CD14-positive monocyte (primary cell): ENCODE measurements at regions not wholly inside any gene's neighbourhood (a gene's known extent, or its start where the extent isn't known, plus 50 kb on each side); places are given as distances from the start of the nearest gene placed in this dataset.

Source experiments
- DNase-seq, 3 donors: peaks; one replicate each; pipeline ENCODE4 v3.0.0-alpha.2; 2011 to 2022
- H2AFZ ChIP-seq: 2 replicates; pipeline ENCODE4 v1.6.0; 2012; ENCODE audit warnings: mild to moderate bottlenecking, low read depth, low read length, inconsistent platforms; ENCODE audit not compliant: insufficient read depth, poor library complexity, severe bottlenecking
- H3K27ac ChIP-seq, 2 donors: 1 replicate in 1 of 2; 2 replicates in 1 of 2; pipeline ENCODE4 v1.5.1; 2012 to 2013; ENCODE audit warnings: low read length in 2 of 2, control low read depth in 1 of 2, inconsistent platforms in 1 of 2, low read depth in 1 of 2, mild to moderate bottlenecking in 1 of 2
- H3K27me3 ChIP-seq, 2 donors: one replicate each; pipeline versions ENCODE4 v1.6.0 to v1.6.1; 2011 to 2013; ENCODE audit warnings: low read length in 2 of 2; ENCODE audit not compliant: control insufficient read depth in 2 of 2, insufficient read depth in 2 of 2
- H3K36me3 ChIP-seq, 2 donors: replicated peaks in 1 of 2; 1 replicate in 1 of 2; 2 replicates in 1 of 2; pipeline versions ENCODE4 v1.5.1 to v1.6.1; 2012 to 2013; ENCODE audit warnings: low read length in 2 of 2, control low read depth in 1 of 2, inconsistent platforms in 1 of 2, mild to moderate bottlenecking in 1 of 2; ENCODE audit not compliant: insufficient read depth in 2 of 2, control insufficient read depth in 1 of 2
- H3K4me1 ChIP-seq, 2 donors: 1 replicate in 1 of 2; 2 replicates in 1 of 2; pipeline versions ENCODE4 v1.5.1 to v1.6.1; 2012 to 2013; ENCODE audit warnings: low read length in 2 of 2, control low read depth in 1 of 2, inconsistent platforms in 1 of 2, mild to moderate bottlenecking in 1 of 2, moderate library complexity in 1 of 2; ENCODE audit not compliant: insufficient read depth in 2 of 2, control insufficient read depth in 1 of 2
- H3K4me2 ChIP-seq: replicated peaks from 2 replicates; pipeline ENCODE3; 2012; ENCODE audit warnings: low read length, moderate library complexity, mild to moderate bottlenecking; ENCODE audit not compliant: poor library complexity, severe bottlenecking; ENCODE audit errors: extremely low read depth
- H3K4me3 ChIP-seq, 3 experiments: fragments of 200-600 bp in 1 of 3; sonication (generic) in 1 of 3; replicated peaks in 1 of 3; 1 replicate in 2 of 3; 2 replicates in 1 of 3; pipeline ENCODE4 v1.5.1; 2011 to 2013; ENCODE audit warnings: low read length in 3 of 3, mild to moderate bottlenecking in 3 of 3, control low read depth in 2 of 3, low read depth in 2 of 3, inconsistent platforms in 1 of 3, moderate library complexity in 1 of 3
- H3K79me2 ChIP-seq: 2 replicates; pipeline ENCODE4 v1.6.0; 2012; ENCODE audit warnings: mild to moderate bottlenecking, control low read depth, inconsistent platforms, low read length, moderate library complexity; ENCODE audit not compliant: insufficient read depth
- H3K9ac ChIP-seq: 2 replicates; pipeline ENCODE4 v1.6.0; 2017; ENCODE audit warnings: low read length, mild to moderate bottlenecking; ENCODE audit not compliant: insufficient read depth, poor library complexity, severe bottlenecking
- H3K9me3 ChIP-seq, 2 donors: replicated peaks in 1 of 2; 1 replicate in 1 of 2; 2 replicates in 1 of 2; pipeline versions ENCODE4 v1.5.1 to v1.6.1; 2012 to 2013; ENCODE audit warnings: low read length in 2 of 2, control low read depth in 1 of 2; ENCODE audit not compliant: control insufficient read depth in 1 of 2, insufficient read depth in 1 of 2
- H4K20me1 ChIP-seq: 2 replicates; pipeline ENCODE4 v1.6.0; 2012; ENCODE audit warnings: mild to moderate bottlenecking, low read length, control low read depth, moderate library complexity; ENCODE audit not compliant: insufficient read depth
- H3K27ac Mint-ChIP-seq, 7 donors: one replicate each; pipeline ENCODE4 v1.8.0; 2020; ENCODE audit warnings: mild to moderate bottlenecking in 7 of 7, mixed read lengths in 7 of 7, moderate library complexity in 6 of 7, inconsistent platforms in 2 of 7
- H3K27me3 Mint-ChIP-seq, 3 donors: one replicate each; pipeline ENCODE4 v1.8.0; 2021 to 2022; ENCODE audit warnings: low read depth in 3 of 3, mild to moderate bottlenecking in 3 of 3, mixed read lengths in 3 of 3, moderate library complexity in 3 of 3, inconsistent platforms in 1 of 3
- H3K36me3 Mint-ChIP-seq, 2 donors: one replicate each; pipeline ENCODE4 v1.8.0; 2020; ENCODE audit warnings: mixed read lengths in 2 of 2, inconsistent platforms in 1 of 2, mild to moderate bottlenecking in 1 of 2
- H3K4me1 Mint-ChIP-seq: one replicate; pipeline ENCODE4 v1.8.0; 2020; ENCODE audit warnings: mild to moderate bottlenecking, mixed read lengths
- H3K4me3 Mint-ChIP-seq, 2 donors: one replicate each; pipeline ENCODE4 v1.8.0; 2020; ENCODE audit warnings: mild to moderate bottlenecking in 2 of 2, mixed read lengths in 2 of 2, moderate library complexity in 1 of 2
- H3K9me3 Mint-ChIP-seq, 7 donors: one replicate each; pipeline ENCODE4 v1.8.0; 2020 to 2022; ENCODE audit warnings: mixed read lengths in 7 of 7, mild to moderate bottlenecking in 6 of 7, moderate library complexity in 6 of 7, inconsistent platforms in 2 of 7
- CTCF ChIP-seq: fragments of 200-600 bp; IDR thresholded peaks from one replicate; pipeline ENCODE4 v1.8.0; 2022; ENCODE audit warnings: antibody characterized with exemption, mild to moderate bottlenecking
- WGBS: methylation state at CpG from one replicate; pipeline ENCODE4 v1.1.5; 2013; ENCODE audit warnings: missing lambda C conversion rate; ENCODE audit not compliant: insufficient coverage; 5-methylcytosine and 5-hydroxymethylcytosine counted together
- intact Hi-C, 2 donors: fragments of 100-400 bp; cut with micrococcal nuclease; formaldehyde crosslinking; loops; one replicate each; pipeline versions ENCODE4 v1.15.0 to v1.15.1; 2023

DNA sequence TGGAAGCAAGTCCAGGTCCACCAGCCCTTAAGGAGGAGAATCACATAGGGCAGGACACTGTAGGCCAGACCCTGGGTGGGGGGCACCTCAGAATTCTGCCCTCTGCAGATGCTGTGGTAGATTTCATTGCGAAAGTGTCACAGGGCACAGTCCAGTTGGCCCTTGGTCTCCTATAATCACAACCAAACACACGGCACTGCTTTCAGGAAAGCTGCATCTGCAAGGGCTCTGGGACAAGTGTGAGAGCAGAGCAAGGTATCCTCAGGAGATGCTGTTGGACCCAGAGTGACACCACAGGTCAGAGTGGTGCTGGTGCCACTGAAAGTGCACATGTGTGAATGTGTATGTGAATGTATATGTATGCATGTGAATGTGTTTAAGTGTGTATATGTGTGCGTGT lies 88.6 kb upstream of the MBNL2 start:
- Mint-ChIP-seq H3K27me3 (peaks cover 9 to 11% (median 9%) of the 10 kb centered on the region in 3 donors), H3K4me1 (no peaks in the 10 kb centered on the region), H3K27ac (no peak overlapping the region), H3K9me3 (peaks cover 0 to 2% (median under 1%) of the 10 kb centered on the region in 7 donors), H3K36me3 (no peaks in the 10 kb centered on the region), H3K4me3 (no peak overlapping the region)
- Histone ChIP-seq H3K79me2 (no peaks in the 10 kb centered on the region), H3K36me3 (no peaks in the 10 kb centered on the region), H3K9me3 (no peaks in the 10 kb centered on the region), H3K9ac (no peak overlapping the region), H3K4me1 (no peaks in the 10 kb centered on the region), H3K27ac (no peak overlapping the region), H3K4me2 (no peak overlapping the region), H2AFZ (no peak overlapping the region), H3K4me3 (no peak overlapping the region), H3K27me3 (peaks cover 2 to 6% of the 10 kb centered on the region in 2 donors), H4K20me1 (no peaks in the 10 kb centered on the region)
- intact Hi-C loops = no loop called here
- WGBS = 100% methylated on average over 2 of the region's 3 CpGs
- DNase-seq = no peak
- TF ChIP-seq CTCF = no peak

DNA sequence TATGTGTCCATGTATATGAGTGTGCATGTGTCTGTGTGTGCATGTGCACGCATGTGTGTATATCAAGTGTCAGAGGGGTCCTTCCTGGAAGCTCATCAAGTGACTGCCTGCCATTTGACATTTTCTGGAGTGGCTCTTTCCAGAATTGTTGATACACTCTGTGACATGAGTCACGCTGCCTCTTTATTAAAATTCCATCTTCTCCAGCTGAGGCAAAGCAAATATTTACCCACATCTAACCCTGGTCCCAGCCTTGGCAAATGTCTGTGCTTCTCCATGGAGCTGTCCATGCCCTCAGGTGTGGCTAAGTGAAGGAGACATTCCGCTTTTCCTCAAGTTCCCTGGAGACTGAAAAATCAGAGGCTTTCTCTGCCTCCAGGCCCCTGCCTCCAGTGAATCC lies 88.2 kb upstream of the MBNL2 start:
- Histone ChIP-seq H3K4me3 (no peak overlapping the region), H3K4me2 (no peak overlapping the region), H2AFZ (no peak overlapping the region), H4K20me1 (no peaks in the 10 kb centered on the region), H3K9me3 (no peaks in the 10 kb centered on the region), H3K9ac (no peak overlapping the region), H3K27me3 (peaks cover 2 to 6% of the 10 kb centered on the region in 2 donors), H3K4me1 (no peaks in the 10 kb centered on the region), H3K27ac (no peak overlapping the region), H3K79me2 (no peaks in the 10 kb centered on the region), H3K36me3 (no peaks in the 10 kb centered on the region)
- intact Hi-C loops = no loop called here
- DNase-seq = no peak
- whole genome bisulfite sequencing = 92% methylated on average over 3 of the region's 3 CpGs
- Mint-ChIP-seq H3K4me1 (no peaks in the 10 kb centered on the region), H3K36me3 (no peaks in the 10 kb centered on the region), H3K9me3 (no peaks in the 10 kb centered on the region), H3K4me3 (no peak overlapping the region), H3K27ac (no peak overlapping the region), H3K27me3 (peaks cover 9 to 12% (median 9%) of the 10 kb centered on the region in 3 donors)
- no peak for TF ChIP-seq CTCF
